NB4 (cell line): ENCODE measurements at regions not wholly inside any gene's neighbourhood (a gene's known extent, or its start where the extent isn't known, plus 50 kb on each side); places are given as distances from the start of the nearest gene placed in this dataset.

Experiments
- CTCF ChIP-seq: IDR thresholded peaks from one replicate; pipeline ENCODE4 v1.5.1; 2012; ENCODE audit warnings: low read depth, low read length
- MAX ChIP-seq: IDR thresholded peaks from 2 replicates; pipeline ENCODE4 v1.6.1; 2011; ENCODE audit warnings: low read depth, low read length
- MYC ChIP-seq: IDR thresholded peaks from 2 replicates; pipeline ENCODE4 v1.6.1; 2011; ENCODE audit warnings: low read depth, low read length
- POLR2A ChIP-seq: IDR thresholded peaks from 2 replicates; pipeline ENCODE4 v1.6.1; 2011; ENCODE audit warnings: mild to moderate bottlenecking; ENCODE audit not compliant: insufficient read length; ENCODE audit errors: extremely low read depth

- no peak for TF ChIP-seq POLR2A
- TF ChIP-seq CTCF: no peak
- no peak for TF ChIP-seq MAX
- no peak for TF ChIP-seq MYC
Measured at GRCh38 chr7:17010637-17011300, 129.0 kb upstream of the AGR3 start.
